HG03521 (cell line): ENCODE measurements at regions not wholly inside any gene's neighbourhood (a gene's known extent, or its start where the extent isn't known, plus 50 kb on each side); places are given as distances from the start of the nearest gene placed in this dataset.
"Not testable (repeated sequence)": the region's sequence is repeated elsewhere in the genome, so short reads cannot be mapped to it uniquely, and the experiment has no call there.

ENCODE experiments used
- ATAC-seq: cut with Tn5 transposase; IDR thresholded peaks from one replicate; pipeline ENCODE4 v1.9.1; 2021; ENCODE audit warnings: mild to moderate bottlenecking, moderate library complexity; ENCODE audit not compliant: unreplicated experiment

DNA sequence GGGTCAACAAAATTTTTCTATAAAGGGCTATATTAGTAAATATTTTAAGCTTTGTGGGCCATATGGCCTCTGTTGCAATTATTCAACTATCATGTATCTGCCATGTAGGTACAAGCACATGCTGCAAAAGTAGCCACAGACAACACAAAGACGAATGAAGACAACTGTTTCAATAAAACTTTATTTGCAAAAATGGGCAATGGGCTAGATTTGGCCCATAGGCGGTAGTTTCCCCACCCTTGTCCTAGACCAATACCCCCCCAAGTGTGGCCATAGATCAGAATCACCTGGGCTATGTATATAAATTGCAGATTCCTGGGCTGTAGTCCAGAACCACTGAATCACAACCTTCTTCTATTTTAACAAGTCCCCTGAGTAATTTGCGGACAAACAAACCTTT lies 331.0 kb upstream of the PSMD7 start:
- ATAC-seq, result no peak

DNA sequence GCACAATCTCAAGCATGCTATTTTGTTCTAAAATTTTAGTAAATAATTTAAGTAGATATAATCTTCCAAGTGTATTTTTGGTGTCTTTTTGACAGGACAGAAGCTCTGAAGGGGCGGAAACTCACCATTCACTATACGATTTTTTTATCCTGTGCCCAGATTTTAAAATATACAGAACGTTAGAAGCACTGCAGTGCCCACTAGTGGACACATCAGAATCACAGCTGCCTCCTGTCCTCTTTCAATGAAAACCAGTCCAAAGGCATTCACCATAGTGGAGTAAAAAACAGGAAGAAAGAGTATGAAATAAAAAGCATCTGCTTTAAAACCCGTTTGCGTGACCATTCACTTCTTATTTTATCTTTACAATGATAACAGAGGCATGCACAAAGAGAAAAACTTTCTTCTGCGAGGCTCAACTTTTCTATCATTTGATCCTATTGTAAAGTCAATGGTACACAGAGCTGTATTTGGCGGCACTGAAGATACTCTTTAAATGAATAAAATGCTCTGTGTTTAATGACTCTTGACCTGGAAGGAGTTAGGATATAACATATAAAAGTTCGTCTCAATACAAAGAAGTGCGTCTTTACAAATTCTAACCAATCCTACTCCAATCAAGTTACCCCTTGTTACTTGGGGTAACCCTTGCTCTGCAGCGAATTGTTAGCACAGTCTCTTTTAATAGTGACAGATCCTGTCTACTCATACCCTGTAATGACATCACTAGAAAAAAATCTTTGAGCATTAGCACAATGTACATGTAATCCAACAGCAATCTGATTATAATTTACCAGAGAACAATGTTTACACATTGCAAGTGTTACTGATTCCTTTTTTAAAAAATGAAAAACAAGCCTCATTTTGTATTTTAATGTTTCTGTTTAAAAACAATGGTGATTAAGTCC lies 339.8 kb upstream of the PSMD7 start:
- ATAC-seq, result no peak

DNA sequence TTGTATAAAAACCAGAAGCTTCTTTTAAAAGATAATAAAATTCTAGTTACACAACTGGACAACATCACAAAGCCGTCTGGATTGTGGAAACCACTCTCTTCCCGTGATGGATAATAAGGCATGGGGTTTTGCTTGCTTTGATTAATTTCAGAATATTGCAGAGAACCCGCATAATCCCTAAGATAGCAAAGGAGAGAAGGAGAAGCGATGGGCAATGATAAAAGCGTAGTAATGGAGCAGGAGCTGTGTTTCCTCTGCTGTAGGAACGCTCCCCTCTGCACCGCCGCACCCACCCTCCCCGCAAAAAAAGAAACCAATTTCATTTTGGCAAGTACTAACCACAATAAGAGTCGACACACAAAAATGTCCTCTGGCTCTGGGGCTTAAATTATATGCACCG lies 340.9 kb upstream of the PSMD7 start:
- ATAC-seq, result no peak

DNA sequence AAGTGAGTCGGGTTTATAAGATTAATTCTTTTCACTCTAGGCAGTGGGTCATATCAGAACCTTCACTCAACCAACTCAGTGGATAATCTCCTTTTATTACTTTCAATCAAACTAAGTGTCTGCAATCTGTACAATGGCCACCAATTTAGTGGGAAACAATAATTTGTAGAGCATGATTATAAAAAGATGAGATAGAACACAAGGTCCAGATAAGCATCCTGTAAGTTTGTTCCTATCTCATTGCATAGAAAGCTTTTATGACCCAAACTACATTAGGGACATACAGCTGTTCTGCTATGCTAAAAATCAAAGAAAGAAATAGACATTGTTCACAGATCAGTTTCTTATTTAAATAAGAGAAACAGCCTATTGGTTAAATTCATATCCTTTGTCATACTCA lies 341.4 kb upstream of the PSMD7 start:
- ATAC-seq, result no peak

DNA sequence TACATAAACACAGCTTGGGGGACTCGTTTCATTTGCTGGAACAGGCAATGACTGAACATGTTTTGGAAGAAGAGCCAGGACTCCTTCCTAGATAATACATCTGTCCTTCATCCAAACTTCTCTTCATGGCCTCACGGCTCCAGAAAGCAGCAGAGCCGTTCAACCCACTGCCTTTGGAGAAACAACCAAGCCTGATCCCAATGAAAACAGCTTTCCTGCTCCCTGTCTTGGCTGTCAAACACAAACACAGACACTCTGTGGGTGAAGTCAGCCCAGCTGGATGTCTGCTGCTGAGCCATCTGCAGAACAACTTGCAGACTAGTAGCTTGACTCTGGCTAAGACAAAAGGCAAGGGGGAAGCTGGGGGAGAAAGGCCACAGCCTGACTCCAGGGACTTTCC lies 345.1 kb upstream of the PSMD7 start:
- no peak for ATAC-seq

DNA sequence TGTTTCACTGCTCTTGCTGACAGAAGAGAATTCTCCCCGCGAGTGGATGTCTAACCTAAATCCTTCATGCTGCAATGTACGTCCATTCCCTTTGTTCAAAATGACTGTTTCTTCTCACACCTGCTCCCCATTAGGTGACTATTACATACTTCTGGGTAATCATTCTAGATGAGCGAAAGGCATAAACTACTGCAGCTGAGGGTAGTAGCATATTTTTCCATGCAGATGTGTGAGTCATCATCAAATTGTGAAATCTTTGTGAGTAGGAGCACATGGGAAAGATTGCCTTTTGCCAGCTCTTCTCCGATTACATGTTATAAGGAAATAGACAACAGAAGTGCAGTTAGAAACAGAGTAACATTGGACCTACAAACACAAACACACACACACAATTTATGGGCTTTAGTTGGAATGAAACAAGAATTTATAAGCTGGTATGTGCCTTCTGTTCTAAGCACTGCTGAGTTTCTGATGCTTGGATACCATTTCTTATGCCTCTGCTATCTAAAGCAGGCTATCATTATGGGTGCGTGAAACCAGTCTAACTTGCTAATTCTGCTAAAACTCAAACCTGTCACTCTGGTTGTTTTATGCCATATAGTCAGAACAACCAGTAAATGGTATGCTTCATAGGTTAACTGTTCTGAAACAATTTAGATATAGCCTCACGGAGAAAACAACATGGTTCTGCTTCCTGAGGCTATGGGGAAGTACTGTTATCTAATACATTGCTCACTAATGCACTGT lies 346.9 kb upstream of the PSMD7 start:
- ATAC-seq, result no peak

DNA sequence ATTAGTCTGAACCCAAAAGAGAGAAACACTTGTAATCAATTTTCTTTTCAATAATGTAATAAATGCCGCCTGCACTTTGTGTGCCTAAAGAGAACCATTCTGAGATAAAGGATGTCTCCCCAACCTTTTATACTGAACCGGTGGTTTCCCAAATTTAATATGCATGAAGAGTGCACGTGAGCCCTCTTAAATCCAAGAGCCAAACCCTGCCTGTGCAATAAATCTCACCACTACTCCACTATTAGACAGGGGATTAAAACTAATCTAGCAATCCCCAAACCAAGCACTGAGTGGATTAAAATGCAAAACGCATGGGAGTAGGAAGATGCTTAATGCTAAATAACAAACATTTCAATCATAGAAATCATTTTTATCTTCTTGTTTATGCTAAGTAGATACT lies 351.0 kb upstream of the PSMD7 start:
- ATAC-seq, result no peak

DNA sequence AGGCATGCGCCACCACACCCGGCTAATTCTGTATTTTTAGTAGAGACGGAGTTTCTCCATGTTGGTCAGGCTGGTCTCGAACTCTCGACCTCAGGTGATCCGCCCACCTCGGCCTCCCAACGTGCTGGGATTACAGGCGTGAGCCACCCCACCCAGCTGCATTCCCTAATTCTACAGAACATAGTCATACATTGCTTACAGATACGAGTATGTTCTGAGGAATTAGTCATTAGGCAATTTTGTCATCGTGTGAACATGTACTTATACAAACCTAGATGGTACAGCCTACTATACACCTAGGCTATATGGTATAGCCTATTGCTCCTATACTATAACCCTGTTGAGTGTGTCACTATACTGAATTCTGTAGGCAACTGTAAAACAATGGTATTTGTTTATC lies 353.4 kb upstream of the PSMD7 start:
- ATAC-seq, result not testable (repeated sequence)

DNA sequence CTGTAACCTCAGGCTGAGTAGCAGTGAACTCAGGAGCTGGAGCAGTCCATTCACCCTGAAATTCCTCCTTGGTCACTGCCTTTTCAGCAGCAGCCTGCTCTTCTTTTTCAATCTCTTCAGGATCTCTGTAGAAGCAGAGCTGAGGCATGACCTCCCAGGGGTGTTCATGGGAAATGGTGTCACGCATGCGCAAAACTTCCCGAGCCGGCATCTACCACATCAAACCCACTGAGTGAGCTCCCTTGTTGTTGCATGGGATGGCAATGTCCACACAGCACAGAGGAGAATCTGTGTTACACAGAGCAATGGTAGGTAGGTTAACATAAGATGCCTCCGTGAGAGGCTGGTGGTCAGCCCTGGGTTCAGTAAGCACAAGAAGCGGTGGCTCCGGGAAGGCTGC lies 355.8 kb upstream of the PSMD7 start:
- not testable (repeated sequence) for ATAC-seq

DNA sequence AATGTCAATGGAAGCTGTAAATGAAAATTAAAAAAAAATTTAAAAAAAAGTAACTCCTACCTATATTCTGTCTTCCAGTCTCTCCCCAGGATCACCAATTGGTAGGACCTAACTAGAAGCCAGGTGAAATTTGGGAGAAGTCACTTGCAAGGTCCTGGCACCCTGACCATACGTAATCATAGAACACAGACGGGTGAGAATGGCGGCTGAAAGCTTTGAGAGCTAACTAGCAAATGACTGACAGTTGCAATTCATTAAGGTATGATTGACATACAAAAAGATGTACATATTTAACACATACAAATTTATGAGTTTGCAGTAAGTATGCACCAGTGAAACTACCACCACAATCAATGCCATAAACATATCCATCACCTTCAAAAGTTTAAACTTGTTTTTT lies 372.7 kb upstream of the PSMD7 start:
- ATAC-seq, result no peak

DNA sequence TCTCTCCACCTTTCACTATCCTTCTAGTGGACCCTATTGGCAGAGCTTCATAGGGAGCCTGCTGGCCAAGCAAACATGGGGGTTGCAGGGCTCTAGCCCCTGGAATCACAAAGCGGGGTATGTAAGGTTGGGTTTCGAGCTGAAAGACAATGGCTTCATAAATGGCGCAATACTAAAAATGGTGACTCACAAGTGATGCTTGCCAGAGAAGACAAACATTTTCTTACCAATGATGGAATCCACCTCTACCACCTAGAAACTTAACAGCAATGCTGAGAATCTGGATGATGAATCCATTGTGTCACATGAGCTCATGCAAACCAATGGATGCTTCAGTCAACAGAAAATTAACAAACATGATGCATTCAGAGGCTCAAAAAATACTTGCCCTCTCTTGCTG lies 375.3 kb upstream of the PSMD7 start:
- ATAC-seq, result no peak

DNA sequence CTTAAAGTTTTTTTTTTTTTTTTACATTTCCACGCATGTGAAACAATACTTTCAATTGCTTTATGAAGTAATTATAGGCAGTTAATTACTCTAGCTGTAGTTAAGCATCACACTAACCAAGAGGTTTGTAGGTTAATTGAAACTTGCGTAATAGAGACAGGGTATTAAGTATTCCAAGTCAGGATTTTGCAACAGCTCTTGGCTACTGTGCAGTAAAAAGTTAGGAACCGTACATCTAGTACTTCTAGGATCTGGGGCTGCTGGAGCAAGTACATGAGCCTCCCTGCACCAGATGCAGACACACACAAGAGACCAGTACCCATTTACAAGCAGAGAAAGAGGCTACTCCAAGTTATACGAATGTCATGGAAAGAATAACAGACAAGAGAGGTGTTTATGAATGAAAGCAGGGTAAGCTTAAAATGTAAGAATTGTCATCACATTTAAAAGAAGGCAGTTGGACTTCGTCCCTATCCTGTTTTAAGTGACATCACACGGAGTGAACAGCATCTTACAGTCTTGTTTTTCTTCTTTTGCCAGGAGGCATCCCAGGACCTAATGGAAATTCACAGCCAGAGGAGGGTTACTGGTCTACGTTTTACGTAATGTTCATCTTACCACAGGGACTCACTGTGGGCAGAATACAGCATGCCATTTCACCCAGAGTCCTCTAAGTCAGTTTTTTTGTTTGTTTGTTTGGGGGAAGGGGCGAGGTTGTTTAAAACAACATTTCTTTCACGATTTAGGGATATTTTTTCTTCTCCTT lies 379.6 kb upstream of the PSMD7 start:
- no peak for ATAC-seq

DNA sequence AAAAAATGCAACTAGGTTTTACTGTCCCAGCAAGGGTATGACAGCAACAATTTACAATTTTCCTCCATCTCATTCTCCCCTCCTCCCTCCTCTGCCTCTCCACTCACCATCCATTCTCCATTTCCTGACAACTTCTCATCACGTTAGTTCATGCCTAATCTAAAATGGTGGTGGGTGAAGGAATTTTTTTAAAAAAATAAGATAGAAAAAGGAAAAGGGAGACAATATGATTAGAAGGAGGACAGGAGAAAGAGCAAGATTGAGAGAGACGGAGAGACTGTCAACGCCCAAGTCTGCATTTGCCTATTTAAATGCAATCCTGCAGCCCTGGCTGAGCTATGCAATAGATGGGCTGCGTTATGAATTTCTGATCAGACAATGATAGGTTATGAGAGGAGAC lies 380.7 kb upstream of the PSMD7 start:
- no peak for ATAC-seq

DNA sequence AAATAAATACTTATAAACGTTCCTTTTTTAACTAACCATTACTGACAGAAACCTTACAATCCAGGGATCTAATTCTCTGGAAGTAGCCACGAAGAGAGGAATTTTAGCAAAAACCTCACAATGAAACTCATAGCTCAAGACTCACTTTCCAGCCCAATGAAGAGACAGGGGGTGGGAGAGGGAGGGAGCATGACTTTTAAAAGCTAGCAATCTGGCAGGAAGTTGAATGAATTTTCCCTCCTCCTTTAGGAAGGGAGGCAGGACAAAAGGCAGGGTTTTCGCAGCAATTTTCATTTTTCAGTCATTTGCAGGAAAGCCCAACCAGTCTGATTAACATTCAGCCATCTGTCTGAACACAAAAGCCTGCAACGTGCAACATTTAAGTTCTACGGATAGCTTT lies 381.5 kb upstream of the PSMD7 start:
- no peak for ATAC-seq

DNA sequence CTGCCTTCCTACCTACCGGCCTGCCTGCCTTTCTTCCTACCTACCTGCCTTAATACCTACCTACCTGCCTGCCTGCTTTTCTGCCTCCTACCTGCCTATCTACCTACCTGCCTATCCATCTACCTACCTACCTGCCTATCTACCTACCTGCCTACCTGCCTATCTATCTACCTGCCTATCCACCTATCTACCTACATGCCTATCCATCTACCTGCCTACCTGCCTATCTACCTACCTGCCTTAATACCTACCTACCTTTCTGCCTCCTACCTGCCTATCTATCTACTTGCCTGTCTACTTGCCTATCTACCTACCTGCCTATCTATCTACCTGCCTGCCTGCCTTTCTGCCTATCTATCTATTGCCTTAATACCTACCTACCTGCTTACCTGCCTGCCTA lies 383.8 kb upstream of the PSMD7 start:
- no peak for ATAC-seq

DNA sequence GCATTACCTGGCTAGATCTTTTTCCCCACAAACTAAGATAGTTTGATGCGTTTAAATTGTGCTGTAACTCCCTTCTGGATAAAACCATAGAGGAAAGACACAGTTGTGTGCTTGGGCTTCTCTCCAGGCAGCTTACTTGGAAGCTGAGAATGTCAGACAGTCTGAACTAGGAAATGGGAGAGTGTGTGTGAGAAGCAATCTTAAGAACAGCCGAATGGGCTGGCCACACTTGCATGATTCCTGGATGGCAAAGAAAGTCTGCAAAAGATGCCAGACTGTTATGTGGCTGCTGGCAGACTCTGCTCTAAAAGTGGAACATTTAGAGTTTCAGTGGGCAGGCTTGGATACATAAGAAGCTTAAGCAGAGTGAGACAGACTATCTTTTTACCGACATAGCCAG lies 384.3 kb upstream of the PSMD7 start:
- ATAC-seq, result no peak

DNA sequence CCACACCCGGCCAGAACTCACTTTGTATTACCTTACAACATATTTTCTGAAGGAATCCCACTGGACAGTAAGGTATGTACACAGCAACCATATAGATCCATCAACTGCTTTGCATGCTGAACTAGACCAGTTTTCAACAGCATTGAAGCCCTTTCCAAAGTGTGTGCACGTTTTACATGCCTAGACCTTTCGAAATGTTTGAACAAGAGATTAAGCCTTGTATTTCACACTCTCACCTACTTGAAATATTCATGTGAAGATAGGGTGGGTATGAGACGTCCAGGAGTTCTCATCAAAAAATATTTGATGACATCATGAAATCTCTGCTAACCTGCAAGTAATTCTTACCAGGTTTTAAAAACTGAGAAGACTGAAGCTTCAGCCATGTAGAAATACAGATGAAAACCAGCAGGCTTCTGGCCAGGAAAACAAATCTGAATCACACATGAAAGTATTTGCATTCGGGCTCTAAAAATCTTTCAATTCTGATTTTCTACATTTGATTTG lies 387.0 kb upstream of the PSMD7 start:
- ATAC-seq, result no peak

DNA sequence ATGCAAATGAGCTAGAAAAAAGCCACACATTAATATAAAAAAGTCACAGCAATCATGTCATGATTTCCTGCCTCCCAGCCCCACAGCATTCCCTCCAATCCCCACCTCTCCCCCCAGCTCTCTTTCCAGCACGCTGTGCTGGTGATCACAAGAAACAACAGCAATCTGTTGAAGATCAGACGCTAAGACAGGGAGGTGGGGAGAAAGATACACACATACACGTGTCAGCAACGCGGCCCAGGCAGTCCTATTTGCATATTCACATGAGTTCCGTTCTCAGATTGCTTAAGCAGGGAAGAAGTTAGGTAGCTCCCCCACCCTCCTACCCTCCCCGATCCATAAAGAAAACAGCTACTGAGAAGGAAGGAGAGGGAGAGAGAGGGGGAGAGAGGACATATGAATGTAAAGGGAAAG lies 405.5 kb upstream of the PSMD7 start:
- ATAC-seq, result no peak

DNA sequence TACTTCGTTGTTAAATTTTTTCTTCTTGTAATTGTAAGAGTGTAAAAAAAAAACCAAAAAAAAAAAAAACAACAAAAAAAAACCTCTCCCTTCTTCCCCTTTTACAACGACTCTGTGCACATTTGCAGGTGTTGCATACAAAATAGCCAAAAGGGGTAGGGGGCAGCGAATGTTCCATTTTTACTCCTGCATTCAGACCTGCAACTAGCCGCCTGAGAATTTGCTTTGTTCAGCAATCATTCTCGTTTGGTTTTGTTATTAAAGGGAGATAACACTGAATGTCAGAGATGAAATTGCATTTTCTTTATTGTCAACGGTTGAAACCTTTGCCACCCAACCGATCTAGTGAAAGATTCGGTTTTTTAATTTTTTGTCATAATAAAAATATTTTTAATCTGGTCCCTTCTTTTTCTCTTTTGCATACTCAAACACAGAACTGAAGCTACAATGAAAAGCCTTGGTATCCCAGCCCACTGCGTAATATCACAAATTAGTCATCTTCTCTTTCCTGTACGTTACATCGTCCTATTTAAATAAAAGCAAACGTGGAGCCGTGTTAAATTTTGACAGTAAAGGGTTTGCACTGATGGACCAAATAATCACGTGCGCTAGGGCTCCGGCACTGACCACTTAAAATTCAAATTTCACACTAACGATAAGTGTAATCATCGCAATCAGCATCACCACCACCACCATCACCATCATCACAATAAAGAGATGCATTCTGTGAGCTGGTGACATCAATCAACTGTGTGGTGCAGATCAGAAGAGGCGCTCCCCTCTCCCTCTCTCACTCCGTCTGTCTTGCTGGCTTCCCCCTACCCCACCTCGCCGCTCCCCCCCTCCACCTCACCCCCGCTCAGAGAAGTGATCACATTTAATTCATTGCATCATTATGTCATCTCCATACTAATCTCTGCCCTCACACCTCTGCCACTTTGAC lies 406.2 kb upstream of the PSMD7 start:
- no peak for ATAC-seq

DNA sequence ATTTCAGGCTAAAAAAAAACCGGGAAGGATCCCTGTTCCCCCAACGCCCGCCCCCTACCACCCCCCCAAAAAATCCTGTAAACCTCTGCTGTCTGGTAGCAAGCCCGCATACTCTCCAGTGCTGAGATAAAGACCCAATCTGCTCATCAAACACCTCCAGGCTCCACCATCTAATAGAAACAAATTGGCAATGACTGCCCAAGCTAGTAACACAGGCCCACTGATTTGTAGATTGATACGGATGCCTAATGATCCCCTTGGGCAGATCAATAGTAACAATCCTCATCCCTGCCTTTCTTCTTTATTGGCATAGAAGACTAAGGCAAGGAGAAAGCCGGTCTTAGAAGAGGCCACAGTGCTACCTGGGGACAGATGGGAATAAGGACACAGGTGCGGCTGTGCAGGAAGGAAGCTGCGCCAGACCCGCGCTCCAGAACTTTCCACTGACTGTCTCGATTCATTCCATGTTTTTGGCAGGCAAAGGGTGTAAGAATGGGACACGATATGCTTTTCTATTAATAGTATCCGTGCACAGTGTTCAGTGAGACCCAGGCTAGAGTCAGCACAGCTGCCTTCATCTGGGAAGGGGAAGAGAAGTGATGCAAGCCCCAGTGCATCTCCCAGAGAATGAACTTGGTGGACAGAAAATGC lies 407.6 kb upstream of the PSMD7 start:
- ATAC-seq, result no peak
